ENCODE measurements at regions not wholly inside any gene's neighbourhood (a gene's known extent, or its start where the extent isn't known, plus 50 kb on each side); places are given as distances from the start of the nearest gene placed in this dataset.

DNA sequence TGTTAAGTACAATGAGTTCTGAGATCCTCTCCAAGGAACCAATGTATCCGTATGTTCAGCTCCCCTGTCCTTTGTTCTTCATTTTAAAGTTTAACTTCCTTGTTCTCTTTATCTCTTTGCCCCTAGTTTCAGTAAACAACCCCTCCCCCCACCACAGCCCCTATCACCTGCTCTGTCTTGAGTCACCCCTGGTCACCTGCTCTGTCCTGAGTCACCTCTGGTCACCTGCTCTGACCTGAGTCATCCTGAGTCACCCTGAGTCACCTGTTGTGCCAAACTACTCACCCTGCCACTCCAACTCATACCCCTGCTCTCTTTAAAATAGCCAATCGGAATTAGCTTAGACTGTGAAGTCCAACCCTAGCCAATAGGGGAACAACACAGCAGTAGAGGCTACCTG is 288.7 kb upstream of the CDYL start:
- H3K27me3 ChIP-seq (ENCODE audit: control insufficient read depth in 2 of 2, insufficient read depth in 2 of 2, low read length in 2 of 2): no peaks in the 10 kb centered on the region
- H3K4me1 ChIP-seq (ENCODE audit: control insufficient read depth, extremely low read depth, insufficient read depth, low read length): no peaks in the 10 kb centered on the region
- intact Hi-C loops (cut with micrococcal nuclease) (no loop called here), dilution Hi-C loops (cut with MboI; ENCODE audit: extremely low pct_ligation_motif_present, low sequenced_read_pairs) (no loop called here)
- TF ChIP-seq FOS (IDR thresholded peaks at IDR 0.05; ENCODE audit: borderline replicate concordance, insufficient read depth, low read length) (peak; percentile 4), MAX (IDR thresholded peaks at IDR 0.05; ENCODE audit: insufficient read depth, insufficient read length) (no peak)
- H3K9ac ChIP-seq (replicated peaks; ENCODE audit: extremely low read depth, insufficient read depth, low read length): no peak overlapping the region
- no peak overlapping the region for H3K27ac ChIP-seq (ENCODE audit: insufficient read depth, low read depth, low read length)
- DNase-seq (ENCODE audit: low read depth, low spot score) (no peak), FAIRE-seq (no peak)
- no peaks in the 10 kb centered on the region for H3K36me3 ChIP-seq (ENCODE audit: control insufficient read depth in 2 of 2, extremely low read depth in 1 of 2, insufficient read depth in 2 of 2, low read length in 2 of 2)
- H3K4me3 ChIP-seq (replicated peaks in 1 of 3; ENCODE audit: insufficient read depth in 1 of 3, low read depth in 1 of 3, low read length in 3 of 3): no peak overlapping the region
- POLR2A ChIA-PET: no interaction called here
- no peak overlapping the region for H2AFZ ChIP-seq (ENCODE audit: low read depth, low read length)
- no peaks in the 10 kb centered on the region for H3K79me2 ChIP-seq (ENCODE audit: control insufficient read depth, insufficient read depth, low read length)
- no peak overlapping the region for H3K4me2 ChIP-seq (ENCODE audit: insufficient read depth, low read length)
- H4K20me1 ChIP-seq (replicated peaks; ENCODE audit: control insufficient read depth, extremely low read depth, insufficient read depth, low read length): no peaks in the 10 kb centered on the region
- no peaks in the 10 kb centered on the region for H3K9me1 ChIP-seq (replicated peaks; ENCODE audit: control insufficient read depth, extremely low read depth, insufficient read depth, low read length)
- no peaks in the 10 kb centered on the region for H3K9me3 ChIP-seq (replicated peaks; ENCODE audit: control insufficient read depth, insufficient read depth, low read length)
- CTCF ChIA-PET: interaction anchor here (1.3 kb wide), 1 partner anchor 20 kb away, joined by 3 read pairs; no protein-coding TSS in a partner anchor
- no TSS peak for BruUV-seq (replicated peaks)

DNA sequence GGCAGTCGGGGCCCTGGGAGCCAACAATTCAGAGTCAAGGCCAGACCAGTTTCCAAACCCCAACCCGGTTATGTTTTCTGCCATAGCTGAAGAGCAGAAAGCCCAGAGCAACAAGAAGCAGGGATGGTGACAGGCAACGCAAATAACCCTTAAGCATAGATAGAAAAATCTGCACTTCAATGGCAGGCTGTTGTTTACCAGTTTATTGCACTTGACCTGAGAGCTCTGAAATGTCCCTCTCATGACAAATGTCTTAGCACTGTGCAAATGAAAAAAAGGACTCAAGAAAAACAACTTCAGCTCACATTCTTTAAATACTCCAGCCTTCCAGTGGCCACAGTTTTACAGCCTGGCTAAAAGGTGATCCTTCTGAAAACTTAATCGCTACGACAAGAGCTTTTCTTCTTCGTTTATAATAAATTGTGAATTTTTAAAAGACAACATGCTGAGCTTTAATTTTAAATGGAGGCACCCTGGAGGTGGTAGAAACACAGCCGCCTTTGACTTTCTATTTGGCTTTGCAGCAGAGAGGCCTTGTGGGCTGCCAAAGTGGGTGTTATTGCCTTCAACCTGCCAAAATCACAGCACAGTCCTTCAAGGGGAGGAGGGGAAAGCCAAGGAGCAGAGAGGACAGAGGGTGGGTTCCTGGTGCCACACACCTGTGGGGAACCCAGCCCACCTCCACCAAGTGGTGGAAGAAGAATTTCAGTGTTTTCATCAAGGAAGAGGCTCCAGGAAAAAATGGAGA is 289.5 kb upstream of the CDYL start:
- no peaks in the 10 kb centered on the region for H3K9me3 ChIP-seq (replicated peaks; ENCODE audit: control insufficient read depth, insufficient read depth, low read length)
- no peak for DNase-seq (ENCODE audit: low read depth, low spot score)
- H3K9me1 ChIP-seq (replicated peaks; ENCODE audit: control insufficient read depth, extremely low read depth, insufficient read depth, low read length): no peaks in the 10 kb centered on the region
- no peaks in the 10 kb centered on the region for H3K27me3 ChIP-seq (ENCODE audit: control insufficient read depth in 2 of 2, insufficient read depth in 2 of 2, low read length in 2 of 2)
- no peaks in the 10 kb centered on the region for H3K4me1 ChIP-seq (ENCODE audit: control insufficient read depth, extremely low read depth, insufficient read depth, low read length)
- H3K4me2 ChIP-seq (ENCODE audit: insufficient read depth, low read length): no peak overlapping the region
- BruUV-seq (replicated peaks): no TSS peak
- no peaks in the 10 kb centered on the region for H4K20me1 ChIP-seq (replicated peaks; ENCODE audit: control insufficient read depth, extremely low read depth, insufficient read depth, low read length)
- no peak overlapping the region for H3K4me3 ChIP-seq (replicated peaks in 1 of 3; ENCODE audit: insufficient read depth in 1 of 3, low read depth in 1 of 3, low read length in 3 of 3)
- intact Hi-C loops (cut with micrococcal nuclease): no loop called here
- H3K9ac ChIP-seq (replicated peaks; ENCODE audit: extremely low read depth, insufficient read depth, low read length): no peak overlapping the region
- H2AFZ ChIP-seq (ENCODE audit: low read depth, low read length): no peak overlapping the region
- H3K27ac ChIP-seq (ENCODE audit: insufficient read depth, low read depth, low read length): no peak overlapping the region
- dilution Hi-C loops (cut with MboI; ENCODE audit: extremely low pct_ligation_motif_present, low sequenced_read_pairs): no loop called here
- ChIA-PET POLR2A (no interaction called here), CTCF (interaction anchor here (1.3 kb wide), 1 partner anchor 20 kb away, joined by 3 read pairs; no protein-coding TSS in a partner anchor)
- no peak for TF ChIP-seq MYC (IDR thresholded peaks at IDR 0.05; ENCODE audit: low read depth, low read length)
- no peaks in the 10 kb centered on the region for H3K36me3 ChIP-seq (ENCODE audit: control insufficient read depth in 2 of 2, extremely low read depth in 1 of 2, insufficient read depth in 2 of 2, low read length in 2 of 2)
- no peaks in the 10 kb centered on the region for H3K79me2 ChIP-seq (ENCODE audit: control insufficient read depth, insufficient read depth, low read length)
- no peak for FAIRE-seq
